ENCODE measurements at regions not wholly inside any gene's neighbourhood (a gene's known extent, or its start where the extent isn't known, plus 50 kb on each side); places are given as distances from the start of the nearest gene placed in this dataset.

GRCh38 chr4:124854968-124855367 lies 142.4 kb upstream of the ANKRD50 start:
- Mint-ChIP-seq H3K4me1 (no peaks in the 10 kb centered on the region), H3K9me3 (peaks cover 4 to 7% (median 5%) of the 10 kb centered on the region in 3 donors), H3K27ac (no peak overlapping the region), H3K4me3 (no peak overlapping the region), H3K27me3 (no peaks in the 10 kb centered on the region), H3K36me3 (no peaks in the 10 kb centered on the region)
- Histone ChIP-seq H3K27ac (ENCODE audit: low read length) (no peak overlapping the region), H3K36me3 (ENCODE audit: control insufficient read depth in 2 of 2, extremely low read depth in 1 of 2, insufficient read depth in 1 of 2, low read length in 1 of 2) (no peaks in the 10 kb centered on the region), H3K9me3 (no peaks in the 10 kb centered on the region), H3K4me3 (ENCODE audit: control insufficient read depth in 1 of 2, extremely low read depth in 1 of 2, low read length in 1 of 2) (no peak overlapping the region), H3K27me3 (replicated peaks in 1 of 2; ENCODE audit: control insufficient read depth in 2 of 2, extremely low read depth in 1 of 2, insufficient read depth in 2 of 2, low read length in 1 of 2) (no peaks in the 10 kb centered on the region), H3K4me1 (ENCODE audit: control insufficient read depth in 1 of 2, extremely low read depth in 1 of 2, insufficient read depth in 2 of 2, low read length in 2 of 2) (no peaks in the 10 kb centered on the region)
- DNase-seq (no peak), ATAC-seq (replicated peaks in 1 of 4) (no peak)
- no CpG with 5 or more reads among the region's 3 CpGs for WGBS (ENCODE audit: insufficient coverage)
- CTCF ChIA-PET: no interaction called here
- POLR2A ChIA-PET: no interaction called here

DNA sequence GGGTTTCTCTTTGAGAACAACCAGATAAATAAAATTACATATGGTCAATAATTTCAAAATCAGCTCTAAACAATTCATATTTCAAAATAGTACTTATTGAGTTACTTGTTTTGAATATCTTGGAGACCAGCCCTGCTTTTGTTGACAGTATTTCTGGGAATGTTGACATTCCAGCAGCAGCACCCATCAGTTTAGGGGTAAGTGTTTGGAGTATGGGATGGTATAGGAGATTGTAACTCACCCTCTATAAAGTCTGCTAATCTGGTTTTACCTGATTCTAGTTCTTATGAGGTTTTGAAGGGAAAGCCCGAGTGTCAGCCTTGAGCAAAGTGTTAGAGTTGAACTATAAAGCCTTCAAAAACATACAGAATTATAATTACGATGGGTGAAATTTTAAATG lies 139.2 kb upstream of the ANKRD50 start:
- Histone ChIP-seq H3K27ac (ENCODE audit: low read length) (no peak overlapping the region), H3K4me3 (ENCODE audit: control insufficient read depth in 1 of 2, extremely low read depth in 1 of 2, low read length in 1 of 2) (no peak overlapping the region), H3K9me3 (no peaks in the 10 kb centered on the region), H3K36me3 (ENCODE audit: control insufficient read depth in 2 of 2, extremely low read depth in 1 of 2, insufficient read depth in 1 of 2, low read length in 1 of 2) (no peaks in the 10 kb centered on the region), H3K4me1 (ENCODE audit: control insufficient read depth in 1 of 2, extremely low read depth in 1 of 2, insufficient read depth in 2 of 2, low read length in 2 of 2) (no peaks in the 10 kb centered on the region), H3K27me3 (replicated peaks in 1 of 2; ENCODE audit: control insufficient read depth in 2 of 2, extremely low read depth in 1 of 2, insufficient read depth in 2 of 2, low read length in 1 of 2) (no peaks in the 10 kb centered on the region)
- Mint-ChIP-seq H3K9me3 (peaks cover 4 to 8% (median 7%) of the 10 kb centered on the region in 3 donors), H3K27ac (no peak overlapping the region), H3K4me3 (no peak overlapping the region), H3K36me3 (no peaks in the 10 kb centered on the region), H3K4me1 (no peaks in the 10 kb centered on the region), H3K27me3 (no peaks in the 10 kb centered on the region)
- ChIA-PET POLR2A (no interaction called here), CTCF (no interaction called here)
- no peak for ATAC-seq (replicated peaks in 1 of 4)
- no CpG with 5 or more reads among the region's 2 CpGs for WGBS (ENCODE audit: insufficient coverage)
- no peak for DNase-seq

GRCh38 chr4:124846306-124846705 lies 133.8 kb upstream of the ANKRD50 start:
- WGBS (ENCODE audit: insufficient coverage): 40% methylated on average over 1 of the region's 5 CpGs
- H3K27me3 Mint-ChIP-seq: no peaks in the 10 kb centered on the region
- H3K36me3 Mint-ChIP-seq: no peaks in the 10 kb centered on the region
- no peak overlapping the region for H3K4me3 ChIP-seq (ENCODE audit: control insufficient read depth in 1 of 2, extremely low read depth in 1 of 2, low read length in 1 of 2)
- H3K27me3 ChIP-seq (replicated peaks in 1 of 2; ENCODE audit: control insufficient read depth in 2 of 2, extremely low read depth in 1 of 2, insufficient read depth in 2 of 2, low read length in 1 of 2): no peaks in the 10 kb centered on the region
- H3K9me3 Mint-ChIP-seq: peaks cover 10 to 26% (median 16%) of the 10 kb centered on the region in 3 donors
- no peaks in the 10 kb centered on the region for H3K9me3 ChIP-seq
- no peak overlapping the region for H3K27ac ChIP-seq (ENCODE audit: low read length)
- DNase-seq (no peak), ATAC-seq (replicated peaks in 1 of 4) (no peak)
- POLR2A ChIA-PET: no interaction called here
- H3K4me3 Mint-ChIP-seq: no peak overlapping the region
- no peak overlapping the region for H3K27ac Mint-ChIP-seq
- H3K36me3 ChIP-seq (ENCODE audit: control insufficient read depth in 2 of 2, extremely low read depth in 1 of 2, insufficient read depth in 1 of 2, low read length in 1 of 2): no peaks in the 10 kb centered on the region
- CTCF ChIA-PET: no interaction called here
- no peaks in the 10 kb centered on the region for H3K4me1 Mint-ChIP-seq
- no peaks in the 10 kb centered on the region for H3K4me1 ChIP-seq (ENCODE audit: control insufficient read depth in 1 of 2, extremely low read depth in 1 of 2, insufficient read depth in 2 of 2, low read length in 2 of 2)

GRCh38 chr4:124839786-124840390 lies 127.4 kb upstream of the ANKRD50 start:
- H3K27me3 ChIP-seq (replicated peaks in 1 of 2; ENCODE audit: control insufficient read depth in 2 of 2, extremely low read depth in 1 of 2, insufficient read depth in 2 of 2, low read length in 1 of 2): no peaks in the 10 kb centered on the region
- Mint-ChIP-seq H3K4me3 (no peak overlapping the region), H3K27me3 (peaks cover 0 to 4% of the 10 kb centered on the region in 2 donors), H3K27ac (no peak overlapping the region), H3K4me1 (no peaks in the 10 kb centered on the region), H3K9me3 (peaks cover 28 to 48% (median 45%) of the 10 kb centered on the region in 3 donors), H3K36me3 (no peaks in the 10 kb centered on the region)
- H3K4me1 ChIP-seq (ENCODE audit: control insufficient read depth in 1 of 2, extremely low read depth in 1 of 2, insufficient read depth in 2 of 2, low read length in 2 of 2): no peaks in the 10 kb centered on the region
- H3K4me3 ChIP-seq (ENCODE audit: control insufficient read depth in 1 of 2, extremely low read depth in 1 of 2, low read length in 1 of 2): no peak overlapping the region
- no peak for ATAC-seq (replicated peaks in 1 of 4)
- DNase-seq: no peak
- H3K27ac ChIP-seq (ENCODE audit: low read length): no peak overlapping the region
- 67% methylated on average over 1 of the region's 3 CpGs for WGBS (ENCODE audit: insufficient coverage)
- POLR2A ChIA-PET: no interaction called here
- H3K36me3 ChIP-seq (ENCODE audit: control insufficient read depth in 2 of 2, extremely low read depth in 1 of 2, insufficient read depth in 1 of 2, low read length in 1 of 2): no peaks in the 10 kb centered on the region
- peaks cover 2% of the 10 kb centered on the region for H3K9me3 ChIP-seq
- CTCF ChIA-PET: no interaction called here

- H3K4me3 ChIP-seq (ENCODE audit: control insufficient read depth in 1 of 2, extremely low read depth in 1 of 2, low read length in 1 of 2): no peak overlapping the region
- H3K27me3 ChIP-seq (replicated peaks in 1 of 2; ENCODE audit: control insufficient read depth in 2 of 2, extremely low read depth in 1 of 2, insufficient read depth in 2 of 2, low read length in 1 of 2): no peaks in the 10 kb centered on the region
- no peaks in the 10 kb centered on the region for H3K36me3 ChIP-seq (ENCODE audit: control insufficient read depth in 2 of 2, extremely low read depth in 1 of 2, insufficient read depth in 1 of 2, low read length in 1 of 2)
- WGBS (ENCODE audit: insufficient coverage): 88% methylated on average over 4 of the region's 5 CpGs
- ChIA-PET CTCF (no interaction called here), POLR2A (no interaction called here)
- no peak for ATAC-seq (replicated peaks in 1 of 4)
- no peaks in the 10 kb centered on the region for H3K9me3 ChIP-seq
- Mint-ChIP-seq H3K36me3 (no peaks in the 10 kb centered on the region), H3K27me3 (peaks cover 0 to 4% of the 10 kb centered on the region in 2 donors), H3K4me3 (no peak overlapping the region), H3K9me3 (peaks cover 14 to 29% (median 23%) of the 10 kb centered on the region in 3 donors), H3K27ac (no peak overlapping the region), H3K4me1 (no peaks in the 10 kb centered on the region)
- no peak for DNase-seq
- no peaks in the 10 kb centered on the region for H3K4me1 ChIP-seq (ENCODE audit: control insufficient read depth in 1 of 2, extremely low read depth in 1 of 2, insufficient read depth in 2 of 2, low read length in 2 of 2)
- no peak overlapping the region for H3K27ac ChIP-seq (ENCODE audit: low read length)
Measured at GRCh38 chr4:124833831-124834505, 121.4 kb upstream of the ANKRD50 start.

- H3K27ac ChIP-seq (ENCODE audit: low read length): no peak overlapping the region
- ATAC-seq (replicated peaks in 1 of 4) (no peak), DNase-seq (no peak)
- ChIA-PET CTCF (no interaction called here), POLR2A (no interaction called here)
- H3K4me1 ChIP-seq (ENCODE audit: control insufficient read depth in 1 of 2, extremely low read depth in 1 of 2, insufficient read depth in 2 of 2, low read length in 2 of 2): no peaks in the 10 kb centered on the region
- no peaks in the 10 kb centered on the region for H3K9me3 ChIP-seq
- Mint-ChIP-seq H3K4me3 (no peak overlapping the region), H3K27me3 (no peaks in the 10 kb centered on the region), H3K27ac (no peak overlapping the region), H3K4me1 (no peaks in the 10 kb centered on the region), H3K36me3 (no peaks in the 10 kb centered on the region), H3K9me3 (peaks cover 3 to 9% (median 9%) of the 10 kb centered on the region in 3 donors)
- no peaks in the 10 kb centered on the region for H3K36me3 ChIP-seq (ENCODE audit: control insufficient read depth in 2 of 2, extremely low read depth in 1 of 2, insufficient read depth in 1 of 2, low read length in 1 of 2)
- H3K27me3 ChIP-seq (replicated peaks in 1 of 2; ENCODE audit: control insufficient read depth in 2 of 2, extremely low read depth in 1 of 2, insufficient read depth in 2 of 2, low read length in 1 of 2): no peaks in the 10 kb centered on the region
- H3K4me3 ChIP-seq (ENCODE audit: control insufficient read depth in 1 of 2, extremely low read depth in 1 of 2, low read length in 1 of 2): no peak overlapping the region
Measured at GRCh38 chr4:124828382-124828781, 115.8 kb upstream of the ANKRD50 start.

- WGBS (ENCODE audit: insufficient coverage): no CpG with 5 or more reads among the region's 1 CpG
- no peaks in the 10 kb centered on the region for H3K27me3 Mint-ChIP-seq
- H3K4me3 Mint-ChIP-seq: no peak overlapping the region
- H3K9me3 Mint-ChIP-seq: peaks cover 0 to 23% (median 6%) of the 10 kb centered on the region in 3 donors
- no peaks in the 10 kb centered on the region for H3K4me1 Mint-ChIP-seq
- no peak overlapping the region for H3K27ac Mint-ChIP-seq
- ATAC-seq (replicated peaks in 1 of 4): no peak
- no peaks in the 10 kb centered on the region for H3K4me1 ChIP-seq (ENCODE audit: control insufficient read depth in 1 of 2, extremely low read depth in 1 of 2, insufficient read depth in 2 of 2, low read length in 2 of 2)
- POLR2A ChIA-PET: no interaction called here
- CTCF ChIA-PET: no interaction called here
- no peaks in the 10 kb centered on the region for H3K27me3 ChIP-seq (replicated peaks in 1 of 2; ENCODE audit: control insufficient read depth in 2 of 2, extremely low read depth in 1 of 2, insufficient read depth in 2 of 2, low read length in 1 of 2)
- H3K36me3 Mint-ChIP-seq: no peaks in the 10 kb centered on the region
- no peaks in the 10 kb centered on the region for H3K36me3 ChIP-seq (ENCODE audit: control insufficient read depth in 2 of 2, extremely low read depth in 1 of 2, insufficient read depth in 1 of 2, low read length in 1 of 2)
- no peaks in the 10 kb centered on the region for H3K9me3 ChIP-seq
- H3K4me3 ChIP-seq (ENCODE audit: control insufficient read depth in 1 of 2, extremely low read depth in 1 of 2, low read length in 1 of 2): no peak overlapping the region
- no peak for DNase-seq
- H3K27ac ChIP-seq (ENCODE audit: low read length): no peak overlapping the region
Measured at GRCh38 chr4:124817531-124817930, 105.0 kb upstream of the ANKRD50 start.
